Ovary (tissue), 7 donors: ENCODE measurements at regions not wholly inside any gene's neighbourhood (a gene's known extent, or its start where the extent isn't known, plus 50 kb on each side); places are given as distances from the start of the nearest gene placed in this dataset.

Experiments used
- DNase-seq, 5 donors: peaks; one replicate each; pipeline ENCODE4 v3.0.0-alpha.2; 2019 to 2020
- H3K27ac ChIP-seq, 2 donors: fragments of 200-600 bp; one replicate each; pipeline versions ENCODE4 v1.5.1 to v1.8.0; 2019 to 2022
- H3K27me3 ChIP-seq: fragments of 200-600 bp; one replicate; pipeline ENCODE4 v1.8.0; 2022
- H3K36me3 ChIP-seq: fragments of 200-600 bp; sonication (generic); one replicate; pipeline ENCODE4 v1.5.1; 2019
- H3K4me1 ChIP-seq: one replicate; pipeline ENCODE4 v1.8.1; 2013; ENCODE audit warnings: mild to moderate bottlenecking, moderate library complexity; ENCODE audit not compliant: insufficient read depth
- H3K4me3 ChIP-seq: fragments of 200-600 bp; sonication (generic); one replicate; pipeline ENCODE4 v1.5.1; 2017
- H3K9me3 ChIP-seq, 2 donors: fragments of 200-600 bp in 1 of 2; sonication (generic) in 1 of 2; one replicate each; pipeline versions ENCODE4 v1.5.1 to v1.8.1; 2013 to 2019; ENCODE audit warnings: mild to moderate bottlenecking in 1 of 2, moderate library complexity in 1 of 2
- EP300 ChIP-seq: sonication (generic); formaldehyde crosslinking; IDR thresholded peaks from one replicate; pipeline ENCODE4 v1.6.1; 2017; ENCODE audit warnings: antibody characterized with exemption
- POLR2A ChIP-seq: fragments of 450-650 bp; IDR thresholded peaks from one replicate; pipeline ENCODE4 v1.6.1; 2017; ENCODE audit warnings: antibody characterized with exemption, mild to moderate bottlenecking, moderate library complexity
- WGBS, 3 donors: extraction: QIAGEN DNeasy Blood & Tissue Kit in 1 of 3; methylation state at CpG; one replicate each; pipeline versions ENCODE4 v1.1.5 to v1.1.7; 2013 to 2017; 5-methylcytosine and 5-hydroxymethylcytosine counted together
- intact Hi-C, 4 donors: fragments of 100-400 bp; cut with DNase I; formaldehyde crosslinking; loops; one replicate each; pipeline versions ENCODE4 v1.11.0 to v1.15.1; 2022 to 2023
- TF ChIP-seq, protein P1 (sequence below), 3 donors: fragments of 450-650 bp in 2 of 3; fragments of 200-600 bp in 1 of 3; IDR thresholded peaks; one replicate each; pipeline versions ENCODE4 v1.5.1 to v1.8.0; 2016 to 2022; ENCODE audit warnings: antibody characterized with exemption in 3 of 3, mild to moderate bottlenecking in 1 of 3
- donor health status: DM: no; HTN: no; CAD: no; lungs with moderate emphysema.
- donor health status: DM: no; HTN: no; CAD: no.
- donor health status: Bipolar disorder and iron deficiency.
- donor health status: DM: no; HTN: no; CAD: no.
- donor health status: DM: yes; HTN: yes; CAD: no.

DNA sequence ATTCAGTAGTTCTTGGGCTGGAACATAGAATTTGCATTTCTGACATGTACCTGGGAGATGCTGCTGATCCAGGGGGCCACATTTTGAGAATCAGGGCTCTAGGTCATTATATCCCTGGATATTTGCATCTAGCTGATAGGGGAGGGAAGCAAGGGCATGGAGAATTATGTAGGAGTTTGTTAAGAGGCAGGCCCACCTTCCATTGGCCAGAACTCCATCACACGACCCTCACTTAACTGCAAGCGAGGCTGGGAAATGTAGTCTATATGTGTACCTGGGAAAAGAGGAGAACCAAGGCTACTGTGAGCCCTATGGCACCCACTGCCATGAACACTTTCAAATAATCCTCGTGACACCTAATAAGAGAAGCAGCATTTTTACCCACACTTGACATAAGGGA, 657.6 kb downstream of the MED13L start:
- no peak for DNase-seq
- no peak overlapping the region for H3K4me3 ChIP-seq
- intact Hi-C loops = no loop called here
- no peak overlapping the region for H3K27ac ChIP-seq
- no peaks in the 10 kb centered on the region for H3K4me1 ChIP-seq
- TF ChIP-seq, protein P1, sequence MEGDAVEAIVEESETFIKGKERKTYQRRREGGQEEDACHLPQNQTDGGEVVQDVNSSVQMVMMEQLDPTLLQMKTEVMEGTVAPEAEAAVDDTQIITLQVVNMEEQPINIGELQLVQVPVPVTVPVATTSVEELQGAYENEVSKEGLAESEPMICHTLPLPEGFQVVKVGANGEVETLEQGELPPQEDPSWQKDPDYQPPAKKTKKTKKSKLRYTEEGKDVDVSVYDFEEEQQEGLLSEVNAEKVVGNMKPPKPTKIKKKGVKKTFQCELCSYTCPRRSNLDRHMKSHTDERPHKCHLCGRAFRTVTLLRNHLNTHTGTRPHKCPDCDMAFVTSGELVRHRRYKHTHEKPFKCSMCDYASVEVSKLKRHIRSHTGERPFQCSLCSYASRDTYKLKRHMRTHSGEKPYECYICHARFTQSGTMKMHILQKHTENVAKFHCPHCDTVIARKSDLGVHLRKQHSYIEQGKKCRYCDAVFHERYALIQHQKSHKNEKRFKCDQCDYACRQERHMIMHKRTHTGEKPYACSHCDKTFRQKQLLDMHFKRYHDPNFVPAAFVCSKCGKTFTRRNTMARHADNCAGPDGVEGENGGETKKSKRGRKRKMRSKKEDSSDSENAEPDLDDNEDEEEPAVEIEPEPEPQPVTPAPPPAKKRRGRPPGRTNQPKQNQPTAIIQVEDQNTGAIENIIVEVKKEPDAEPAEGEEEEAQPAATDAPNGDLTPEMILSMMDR (IDR thresholded peaks at IDR 0.05) = no peak
- TF ChIP-seq EP300 (no peak), POLR2A (no peak)
- no peaks in the 10 kb centered on the region for H3K36me3 ChIP-seq
- no peaks in the 10 kb centered on the region for H3K27me3 ChIP-seq
- WGBS, 3 donors = 42 to 47% (median 44%) methylated on average over 3 of the region's 3 CpGs
- no peaks in the 10 kb centered on the region for H3K9me3 ChIP-seq

DNA sequence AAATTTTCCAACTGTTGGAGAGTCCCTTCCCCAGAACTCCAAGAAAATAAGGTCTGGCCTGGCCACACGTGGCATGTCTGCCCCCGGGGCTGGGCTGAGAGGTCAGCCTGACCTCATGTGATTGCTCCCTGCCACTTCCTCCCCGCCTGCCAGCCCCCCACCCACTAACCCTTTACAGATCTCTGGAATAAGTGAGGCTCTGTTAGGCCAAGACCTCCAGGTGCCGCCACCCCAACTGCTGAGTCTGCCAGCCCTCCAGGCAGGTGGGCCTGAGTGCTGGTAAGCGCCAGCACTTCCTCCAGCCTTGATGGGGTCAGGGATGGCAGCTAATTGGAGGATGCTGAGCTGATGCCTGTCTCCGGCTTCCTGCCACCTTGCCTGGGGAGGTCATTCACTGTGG, 658.4 kb downstream of the MED13L start:
- TF ChIP-seq, protein P1 (IDR thresholded peaks at IDR 0.05) = no peak
- TF ChIP-seq EP300 (no peak), POLR2A (no peak)
- DNase-seq = no peak
- Histone ChIP-seq H3K27me3 (no peaks in the 10 kb centered on the region), H3K27ac (no peak overlapping the region), H3K9me3 (no peaks in the 10 kb centered on the region), H3K36me3 (no peaks in the 10 kb centered on the region), H3K4me3 (no peak overlapping the region), H3K4me1 (no peaks in the 10 kb centered on the region)
- WGBS, 3 donors = 58 to 61% (median 58%) methylated on average over 6 of the region's 6 CpGs
- intact Hi-C loops = no loop called here

DNA sequence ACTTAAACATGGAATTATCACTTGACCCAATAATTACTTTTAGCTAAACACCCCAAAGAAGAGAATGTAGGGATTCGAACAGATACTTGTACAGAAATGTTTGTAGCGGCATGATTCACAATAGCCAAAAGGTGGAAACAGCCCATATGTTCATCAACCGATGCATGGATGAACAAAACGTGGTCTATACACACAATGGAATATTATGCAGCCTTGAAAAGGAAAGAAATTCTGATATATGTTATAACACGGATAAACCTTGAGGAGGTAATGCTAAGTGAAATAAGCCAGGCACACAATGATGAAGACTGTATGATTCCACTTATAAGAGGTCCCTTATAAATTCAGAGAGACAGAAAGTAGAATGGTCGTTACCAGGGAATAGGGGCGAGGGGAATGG, 659.4 kb downstream of the MED13L start:
- intact Hi-C loops = no loop called here
- H3K36me3 ChIP-seq = no peaks in the 10 kb centered on the region
- no peaks in the 10 kb centered on the region for H3K9me3 ChIP-seq
- TF ChIP-seq POLR2A (no peak), EP300 (no peak)
- TF ChIP-seq, protein P1 (IDR thresholded peaks at IDR 0.05) = no peak
- WGBS, 3 donors = 93 to 95% (median 93%) methylated on average over 7 of the region's 7 CpGs
- H3K27me3 ChIP-seq = no peaks in the 10 kb centered on the region
- no peak for DNase-seq
- no peak overlapping the region for H3K4me3 ChIP-seq
- no peaks in the 10 kb centered on the region for H3K4me1 ChIP-seq
- no peak overlapping the region for H3K27ac ChIP-seq

DNA sequence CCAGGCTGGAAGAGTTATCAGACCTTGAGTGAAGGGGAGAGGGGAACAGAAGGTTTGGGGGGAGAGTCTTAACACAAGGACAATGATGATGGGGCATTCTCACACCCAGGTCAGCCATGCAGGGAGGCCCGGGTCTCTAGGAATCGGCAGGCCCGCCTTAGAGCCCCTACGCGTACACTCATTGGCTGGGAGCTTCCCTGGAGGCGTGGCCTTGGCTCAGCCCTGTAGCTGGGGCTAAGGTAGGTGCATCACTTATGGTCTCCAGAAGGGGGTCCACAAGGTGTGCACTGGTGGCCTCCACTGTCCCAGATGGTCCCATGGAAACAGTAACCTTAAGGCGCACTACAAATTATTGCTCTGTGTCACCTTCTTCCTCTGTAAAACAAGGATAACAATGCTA, 660.1 kb downstream of the MED13L start:
- TF ChIP-seq EP300 = no peak
- TF ChIP-seq, protein P1 (IDR thresholded peaks at IDR 0.05) = no peak
- TF ChIP-seq POLR2A = no peak
- Histone ChIP-seq H3K27me3 (no peaks in the 10 kb centered on the region), H3K9me3 (no peaks in the 10 kb centered on the region), H3K36me3 (no peaks in the 10 kb centered on the region), H3K4me1 (no peaks in the 10 kb centered on the region), H3K4me3 (no peak overlapping the region), H3K27ac (no peak overlapping the region)
- no peak for DNase-seq
- WGBS, 3 donors = 86 to 88% (median 87%) methylated on average over 7 of the region's 7 CpGs
- intact Hi-C loops = no loop called here

DNA sequence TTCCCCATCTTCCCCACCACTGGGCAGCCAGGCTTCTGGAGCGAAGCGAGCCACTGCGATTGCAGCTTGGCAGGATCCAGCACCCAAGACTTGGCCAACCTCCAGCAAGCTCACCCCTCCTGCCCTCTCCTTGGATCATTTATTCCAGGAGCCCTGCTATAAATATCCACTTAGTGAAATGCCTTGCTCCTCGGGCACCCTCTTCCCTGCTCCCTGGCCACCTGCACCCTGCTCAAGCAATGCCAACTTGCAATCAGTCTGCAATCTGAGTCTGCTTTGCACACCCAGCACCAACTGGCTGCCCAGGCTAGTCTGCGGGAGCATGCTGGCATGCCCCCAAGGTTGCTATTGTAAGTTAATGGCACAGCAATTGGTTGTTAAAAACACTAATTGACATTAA, 666.0 kb downstream of the MED13L start:
- intact Hi-C loops = no loop called here
- no peaks in the 10 kb centered on the region for H3K27me3 ChIP-seq
- TF ChIP-seq EP300 (no peak), POLR2A (no peak)
- TF ChIP-seq, protein P1 (IDR thresholded peaks at IDR 0.05) = no peak
- H3K27ac ChIP-seq = no peak overlapping the region
- no peaks in the 10 kb centered on the region for H3K4me1 ChIP-seq
- H3K9me3 ChIP-seq = no peaks in the 10 kb centered on the region
- H3K4me3 ChIP-seq = no peak overlapping the region
- no peak for DNase-seq
- 73 to 80% (median 78%) methylated on average over 5 of the region's 5 CpGs for WGBS, 3 donors
- H3K36me3 ChIP-seq = no peaks in the 10 kb centered on the region
